CD14-positive monocyte (primary cell): ENCODE measurements at regions not wholly inside any gene's neighbourhood (a gene's known extent, or its start where the extent isn't known, plus 50 kb on each side); places are given as distances from the start of the nearest gene placed in this dataset.

ENCODE experiments used
- DNase-seq, 3 donors: peaks; one replicate each; pipeline ENCODE4 v3.0.0-alpha.2; 2011 to 2022
- H2AFZ ChIP-seq: 2 replicates; pipeline ENCODE4 v1.6.0; 2012; ENCODE audit warnings: mild to moderate bottlenecking, low read depth, low read length, inconsistent platforms; ENCODE audit not compliant: insufficient read depth, poor library complexity, severe bottlenecking
- H3K27ac ChIP-seq, 2 donors: 1 replicate in 1 of 2; 2 replicates in 1 of 2; pipeline ENCODE4 v1.5.1; 2012 to 2013; ENCODE audit warnings: low read length in 2 of 2, control low read depth in 1 of 2, inconsistent platforms in 1 of 2, low read depth in 1 of 2, mild to moderate bottlenecking in 1 of 2
- H3K27me3 ChIP-seq, 2 donors: one replicate each; pipeline versions ENCODE4 v1.6.0 to v1.6.1; 2011 to 2013; ENCODE audit warnings: low read length in 2 of 2; ENCODE audit not compliant: control insufficient read depth in 2 of 2, insufficient read depth in 2 of 2
- H3K36me3 ChIP-seq, 2 donors: replicated peaks in 1 of 2; 1 replicate in 1 of 2; 2 replicates in 1 of 2; pipeline versions ENCODE4 v1.5.1 to v1.6.1; 2012 to 2013; ENCODE audit warnings: low read length in 2 of 2, control low read depth in 1 of 2, inconsistent platforms in 1 of 2, mild to moderate bottlenecking in 1 of 2; ENCODE audit not compliant: insufficient read depth in 2 of 2, control insufficient read depth in 1 of 2
- H3K4me1 ChIP-seq, 2 donors: 1 replicate in 1 of 2; 2 replicates in 1 of 2; pipeline versions ENCODE4 v1.5.1 to v1.6.1; 2012 to 2013; ENCODE audit warnings: low read length in 2 of 2, control low read depth in 1 of 2, inconsistent platforms in 1 of 2, mild to moderate bottlenecking in 1 of 2, moderate library complexity in 1 of 2; ENCODE audit not compliant: insufficient read depth in 2 of 2, control insufficient read depth in 1 of 2
- H3K4me2 ChIP-seq: replicated peaks from 2 replicates; pipeline ENCODE3; 2012; ENCODE audit warnings: low read length, moderate library complexity, mild to moderate bottlenecking; ENCODE audit not compliant: poor library complexity, severe bottlenecking; ENCODE audit errors: extremely low read depth
- H3K4me3 ChIP-seq, 3 experiments: fragments of 200-600 bp in 1 of 3; sonication (generic) in 1 of 3; replicated peaks in 1 of 3; 1 replicate in 2 of 3; 2 replicates in 1 of 3; pipeline ENCODE4 v1.5.1; 2011 to 2013; ENCODE audit warnings: low read length in 3 of 3, mild to moderate bottlenecking in 3 of 3, control low read depth in 2 of 3, low read depth in 2 of 3, inconsistent platforms in 1 of 3, moderate library complexity in 1 of 3
- H3K79me2 ChIP-seq: 2 replicates; pipeline ENCODE4 v1.6.0; 2012; ENCODE audit warnings: mild to moderate bottlenecking, control low read depth, inconsistent platforms, low read length, moderate library complexity; ENCODE audit not compliant: insufficient read depth
- H3K9ac ChIP-seq: 2 replicates; pipeline ENCODE4 v1.6.0; 2017; ENCODE audit warnings: low read length, mild to moderate bottlenecking; ENCODE audit not compliant: insufficient read depth, poor library complexity, severe bottlenecking
- H3K9me3 ChIP-seq, 2 donors: replicated peaks in 1 of 2; 1 replicate in 1 of 2; 2 replicates in 1 of 2; pipeline versions ENCODE4 v1.5.1 to v1.6.1; 2012 to 2013; ENCODE audit warnings: low read length in 2 of 2, control low read depth in 1 of 2; ENCODE audit not compliant: control insufficient read depth in 1 of 2, insufficient read depth in 1 of 2
- H4K20me1 ChIP-seq: 2 replicates; pipeline ENCODE4 v1.6.0; 2012; ENCODE audit warnings: mild to moderate bottlenecking, low read length, control low read depth, moderate library complexity; ENCODE audit not compliant: insufficient read depth
- H3K27ac Mint-ChIP-seq, 7 donors: one replicate each; pipeline ENCODE4 v1.8.0; 2020; ENCODE audit warnings: mild to moderate bottlenecking in 7 of 7, mixed read lengths in 7 of 7, moderate library complexity in 6 of 7, inconsistent platforms in 2 of 7
- H3K27me3 Mint-ChIP-seq, 3 donors: one replicate each; pipeline ENCODE4 v1.8.0; 2021 to 2022; ENCODE audit warnings: low read depth in 3 of 3, mild to moderate bottlenecking in 3 of 3, mixed read lengths in 3 of 3, moderate library complexity in 3 of 3, inconsistent platforms in 1 of 3
- H3K36me3 Mint-ChIP-seq, 2 donors: one replicate each; pipeline ENCODE4 v1.8.0; 2020; ENCODE audit warnings: mixed read lengths in 2 of 2, inconsistent platforms in 1 of 2, mild to moderate bottlenecking in 1 of 2
- H3K4me1 Mint-ChIP-seq: one replicate; pipeline ENCODE4 v1.8.0; 2020; ENCODE audit warnings: mild to moderate bottlenecking, mixed read lengths
- H3K4me3 Mint-ChIP-seq, 2 donors: one replicate each; pipeline ENCODE4 v1.8.0; 2020; ENCODE audit warnings: mild to moderate bottlenecking in 2 of 2, mixed read lengths in 2 of 2, moderate library complexity in 1 of 2
- H3K9me3 Mint-ChIP-seq, 7 donors: one replicate each; pipeline ENCODE4 v1.8.0; 2020 to 2022; ENCODE audit warnings: mixed read lengths in 7 of 7, mild to moderate bottlenecking in 6 of 7, moderate library complexity in 6 of 7, inconsistent platforms in 2 of 7
- WGBS: methylation state at CpG from one replicate; pipeline ENCODE4 v1.1.5; 2013; ENCODE audit warnings: missing lambda C conversion rate; ENCODE audit not compliant: insufficient coverage; 5-methylcytosine and 5-hydroxymethylcytosine counted together
- intact Hi-C, 2 donors: fragments of 100-400 bp; cut with micrococcal nuclease; formaldehyde crosslinking; loops; one replicate each; pipeline versions ENCODE4 v1.15.0 to v1.15.1; 2023
- TF ChIP-seq, protein P1 (sequence below): fragments of 200-600 bp; IDR thresholded peaks from one replicate; pipeline ENCODE4 v1.8.0; 2022; ENCODE audit warnings: antibody characterized with exemption, mild to moderate bottlenecking

DNA sequence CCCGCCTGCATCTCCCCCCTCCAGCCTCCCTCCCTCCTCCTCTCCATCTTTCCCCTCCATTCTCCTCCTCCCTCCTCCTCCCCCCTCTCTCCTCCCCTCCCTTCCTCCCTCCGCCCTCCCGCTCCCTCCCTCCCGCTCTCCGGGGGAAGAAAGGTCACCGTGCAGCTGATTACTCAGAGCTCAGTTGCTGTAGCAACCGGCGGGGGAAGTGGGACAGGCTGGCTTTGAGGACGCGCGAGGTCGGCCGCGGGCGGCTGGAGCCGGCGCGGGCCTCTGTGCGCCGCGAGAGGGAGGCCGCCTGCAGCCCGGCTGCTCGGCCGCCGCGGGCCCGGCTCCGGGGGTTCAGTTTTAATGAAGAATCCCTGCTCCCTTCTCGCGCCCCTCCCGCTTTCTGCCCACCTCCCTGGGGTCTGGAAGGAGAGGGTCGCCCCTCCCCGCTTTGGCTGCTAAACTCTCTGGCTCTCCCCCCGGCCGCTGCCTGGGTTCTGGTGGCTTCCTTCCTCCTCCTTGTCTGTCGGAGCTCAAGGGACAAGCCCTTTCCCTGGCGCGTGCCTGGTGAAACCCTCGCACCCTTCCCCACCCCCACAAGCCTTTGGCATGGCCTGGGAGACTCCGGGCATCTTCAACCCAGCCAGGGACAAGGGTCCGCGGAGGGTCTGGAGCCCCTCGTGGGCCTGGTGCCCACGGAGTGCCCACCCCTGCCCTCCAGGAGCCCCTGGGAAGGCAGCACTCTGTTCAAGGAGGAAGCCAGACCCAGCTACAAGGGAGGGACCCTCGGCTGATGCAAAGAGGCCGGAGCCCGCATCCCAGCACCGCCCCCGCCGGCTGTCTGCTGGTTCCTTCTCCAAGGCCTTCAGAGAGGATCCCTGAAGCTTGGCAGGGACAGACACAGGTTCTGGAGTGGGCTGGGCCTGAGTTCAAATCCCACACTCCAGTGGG, 160.3 kb downstream of the C9orf50 start:
- Mint-ChIP-seq H3K9me3 (peaks cover 0 to 2% (median 0%) of the 10 kb centered on the region in 7 donors), H3K4me3 (peak overlapping the region; percentile 78 to 88), H3K36me3 (no peaks in the 10 kb centered on the region), H3K4me1 (peaks cover 40% of the 10 kb centered on the region), H3K27me3 (peaks cover 5 to 9% (median 6%) of the 10 kb centered on the region in 3 donors), H3K27ac (peak overlapping the region; percentile 97 to 99 (median 99))
- Histone ChIP-seq H3K9me3 (no peaks in the 10 kb centered on the region), H3K4me1 (peaks cover 44 to 47% of the 10 kb centered on the region in 2 donors), H3K27me3 (no peaks in the 10 kb centered on the region), H4K20me1 (no peaks in the 10 kb centered on the region), H3K4me3 (peak overlapping the region; percentile 13 to 61 (median 44)), H3K4me2 (peak overlapping the region; percentile 75), H3K79me2 (no peaks in the 10 kb centered on the region), H3K36me3 (no peaks in the 10 kb centered on the region), H2AFZ (peak overlapping the region; percentile 86), H3K9ac (peak overlapping the region; percentile 80), H3K27ac (peak overlapping the region; percentile 97 to 100)
- peak; percentile 95 to 97 (median 96) for DNase-seq
- 0% methylated on average over 45 of the region's 51 CpGs for WGBS
- intact Hi-C loops = loop anchor here (1.0 to 10.0 kb wide), 4 partner anchors 23 to 136 kb away; no protein-coding TSS in a partner anchor
- TF ChIP-seq, protein P1, sequence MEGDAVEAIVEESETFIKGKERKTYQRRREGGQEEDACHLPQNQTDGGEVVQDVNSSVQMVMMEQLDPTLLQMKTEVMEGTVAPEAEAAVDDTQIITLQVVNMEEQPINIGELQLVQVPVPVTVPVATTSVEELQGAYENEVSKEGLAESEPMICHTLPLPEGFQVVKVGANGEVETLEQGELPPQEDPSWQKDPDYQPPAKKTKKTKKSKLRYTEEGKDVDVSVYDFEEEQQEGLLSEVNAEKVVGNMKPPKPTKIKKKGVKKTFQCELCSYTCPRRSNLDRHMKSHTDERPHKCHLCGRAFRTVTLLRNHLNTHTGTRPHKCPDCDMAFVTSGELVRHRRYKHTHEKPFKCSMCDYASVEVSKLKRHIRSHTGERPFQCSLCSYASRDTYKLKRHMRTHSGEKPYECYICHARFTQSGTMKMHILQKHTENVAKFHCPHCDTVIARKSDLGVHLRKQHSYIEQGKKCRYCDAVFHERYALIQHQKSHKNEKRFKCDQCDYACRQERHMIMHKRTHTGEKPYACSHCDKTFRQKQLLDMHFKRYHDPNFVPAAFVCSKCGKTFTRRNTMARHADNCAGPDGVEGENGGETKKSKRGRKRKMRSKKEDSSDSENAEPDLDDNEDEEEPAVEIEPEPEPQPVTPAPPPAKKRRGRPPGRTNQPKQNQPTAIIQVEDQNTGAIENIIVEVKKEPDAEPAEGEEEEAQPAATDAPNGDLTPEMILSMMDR = no peak

DNA sequence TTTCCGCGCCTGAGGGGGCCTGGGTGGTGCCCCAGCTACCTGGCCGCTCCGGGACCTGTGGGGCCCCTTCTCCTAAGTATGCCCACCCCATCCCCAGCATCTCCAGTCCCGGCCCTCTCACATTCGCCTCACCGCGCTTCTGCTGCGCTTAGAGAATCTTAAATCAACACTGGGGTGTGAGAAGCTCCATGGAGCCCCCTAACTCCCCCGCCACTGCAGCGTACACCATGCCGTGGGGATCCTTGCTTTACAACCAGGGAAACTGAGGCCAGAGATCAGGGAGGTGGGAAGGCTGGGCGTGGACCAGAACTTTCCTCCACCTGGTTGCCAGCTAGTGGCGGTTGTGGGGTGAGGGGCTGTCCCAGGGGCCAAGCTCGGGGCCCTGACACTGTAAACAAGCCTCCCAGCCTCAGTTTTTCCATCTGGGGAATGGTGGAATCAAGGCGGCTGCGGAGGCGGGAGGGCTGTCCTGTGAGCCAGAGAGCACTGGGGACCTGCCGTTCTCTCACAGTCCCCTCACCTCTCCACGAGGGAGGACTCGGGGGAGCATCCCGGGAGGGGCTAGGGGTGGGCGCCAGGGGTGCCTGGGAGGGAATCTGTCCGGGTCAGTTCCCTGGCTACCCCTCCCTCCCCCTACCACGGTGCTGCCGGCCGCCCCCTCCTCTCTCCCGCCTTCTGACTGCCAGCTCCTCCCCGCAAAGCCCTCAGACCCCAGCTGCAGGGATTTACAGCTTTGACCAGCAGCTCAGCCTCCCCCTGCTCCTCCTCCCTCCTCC, 161.2 kb downstream of the C9orf50 start:
- Histone ChIP-seq H3K27ac (peak overlapping the region; percentile 41 to 97), H3K36me3 (no peaks in the 10 kb centered on the region), H3K27me3 (no peaks in the 10 kb centered on the region), H4K20me1 (no peaks in the 10 kb centered on the region), H2AFZ (peak overlapping the region; percentile 86), H3K79me2 (no peaks in the 10 kb centered on the region), H3K4me1 (peaks cover 38 to 47% of the 10 kb centered on the region in 2 donors), H3K4me3 (peak overlapping the region in 2 of 3 experiments; percentile 15 to 61), H3K4me2 (peak overlapping the region; percentile 75), H3K9me3 (no peaks in the 10 kb centered on the region), H3K9ac (peak overlapping the region; percentile 80)
- Mint-ChIP-seq H3K4me3 (peak overlapping the region; percentile 57 to 60), H3K27ac (peak overlapping the region; percentile 64 to 99 (median 88)), H3K36me3 (no peaks in the 10 kb centered on the region), H3K9me3 (peaks cover 0 to 2% (median 0%) of the 10 kb centered on the region in 7 donors), H3K27me3 (peaks cover 2 to 9% (median 8%) of the 10 kb centered on the region in 3 donors), H3K4me1 (peaks cover 38% of the 10 kb centered on the region)
- TF ChIP-seq, protein P1 = no peak
- no peak for DNase-seq
- 17% methylated on average over 12 of the region's 29 CpGs for WGBS
- intact Hi-C loops = loop anchor here (2.0 to 10.0 kb wide), 5 partner anchors 37 to 135 kb away; no protein-coding TSS in a partner anchor
